GM19193 (cell line): ENCODE measurements at regions not wholly inside any gene's neighbourhood (a gene's known extent, or its start where the extent isn't known, plus 50 kb on each side); places are given as distances from the start of the nearest gene placed in this dataset.

Source experiments
- POLR2A ChIP-seq: IDR thresholded peaks from 4 replicates; pipeline ENCODE4 v1.6.1; 2011; ENCODE audit not compliant: insufficient read depth, insufficient read length; ENCODE audit errors: extremely low read depth

DNA sequence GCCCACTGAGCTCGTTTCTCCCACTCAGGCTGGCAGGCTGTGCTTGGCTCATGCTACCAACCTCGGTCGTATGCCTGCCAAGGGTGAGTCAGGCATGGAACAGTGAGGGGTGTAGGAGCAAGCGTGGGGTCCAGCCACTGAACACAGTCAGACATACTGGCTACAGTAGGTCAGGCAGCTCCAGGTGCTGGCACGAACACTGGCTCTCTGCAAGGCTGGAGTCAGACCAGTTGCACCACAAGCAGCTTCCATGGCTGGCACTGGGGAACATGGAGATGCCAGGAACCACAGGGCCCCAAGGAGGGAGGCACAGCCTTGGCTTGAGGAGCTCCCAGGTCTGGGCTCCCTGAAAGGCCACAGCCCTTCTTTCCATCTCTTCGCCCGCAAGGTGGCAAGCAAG lies 410.7 kb upstream of the KIRREL3 start:
- no peak for TF ChIP-seq POLR2A

DNA sequence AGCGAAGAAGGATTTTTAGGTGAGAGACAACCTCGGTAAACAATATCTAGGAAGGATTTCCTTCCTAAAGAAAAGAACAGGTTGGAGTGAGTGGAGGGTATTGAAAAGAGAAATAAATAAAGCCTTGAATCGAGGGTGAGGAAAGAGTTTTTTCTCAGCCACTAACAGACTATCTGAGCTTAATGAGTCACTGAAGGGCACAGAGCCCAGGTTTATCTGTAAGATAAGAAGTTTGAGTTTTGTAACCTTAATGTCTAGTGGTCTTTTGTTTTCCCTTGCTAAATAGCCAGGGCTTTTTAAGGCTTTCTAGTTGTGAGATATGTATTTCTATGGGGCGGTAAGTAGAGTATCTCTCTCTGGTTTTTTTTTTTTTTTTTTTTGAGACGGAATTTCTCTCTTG lies 394.5 kb upstream of the KIRREL3 start:
- no peak for TF ChIP-seq POLR2A

DNA sequence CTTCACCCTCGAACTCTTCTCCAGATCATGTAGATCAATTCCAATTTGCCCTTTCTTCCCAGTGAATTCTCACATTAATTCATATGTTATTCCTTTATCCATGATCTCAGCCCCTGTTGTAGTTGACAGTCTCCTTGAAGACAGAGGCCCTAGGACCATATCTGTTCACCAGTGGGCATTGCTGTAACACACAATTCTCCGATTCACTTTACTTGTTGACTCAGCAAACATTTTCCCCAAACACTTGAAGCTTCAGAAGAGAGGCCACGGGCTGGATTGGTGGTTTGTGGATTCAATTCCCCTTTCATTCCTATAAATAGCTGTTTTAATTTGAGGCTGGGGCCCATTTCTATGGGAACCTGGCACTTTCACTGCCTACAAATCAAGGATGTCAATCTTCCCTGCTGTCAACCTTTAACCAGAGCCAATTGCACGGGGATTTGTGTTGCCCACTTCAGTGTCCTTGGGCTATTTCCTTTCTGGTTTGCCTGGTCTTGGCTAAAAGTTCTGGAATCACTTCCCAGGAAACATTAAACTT lies 393.0 kb upstream of the KIRREL3 start:
- TF ChIP-seq POLR2A: no peak

DNA sequence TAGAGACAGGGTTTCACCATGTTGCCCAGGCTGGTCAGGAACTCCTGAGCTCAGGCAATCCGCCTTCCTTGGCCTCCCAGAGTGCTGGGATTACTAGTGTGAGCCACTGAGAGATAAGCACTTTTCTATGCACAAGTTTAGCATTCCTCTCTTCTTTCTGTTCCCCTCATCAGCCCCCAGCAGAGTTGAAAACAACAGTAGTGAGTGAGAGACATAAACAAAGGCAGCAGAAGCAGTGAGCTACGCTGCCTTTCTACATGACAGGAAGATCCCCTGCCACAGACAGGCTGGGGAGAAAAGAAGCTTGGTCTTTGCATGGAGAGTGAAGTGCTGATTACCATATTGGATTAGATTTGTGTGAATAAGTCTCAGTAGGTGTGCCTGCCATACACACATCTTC lies 392.0 kb upstream of the KIRREL3 start:
- TF ChIP-seq POLR2A: no peak

DNA sequence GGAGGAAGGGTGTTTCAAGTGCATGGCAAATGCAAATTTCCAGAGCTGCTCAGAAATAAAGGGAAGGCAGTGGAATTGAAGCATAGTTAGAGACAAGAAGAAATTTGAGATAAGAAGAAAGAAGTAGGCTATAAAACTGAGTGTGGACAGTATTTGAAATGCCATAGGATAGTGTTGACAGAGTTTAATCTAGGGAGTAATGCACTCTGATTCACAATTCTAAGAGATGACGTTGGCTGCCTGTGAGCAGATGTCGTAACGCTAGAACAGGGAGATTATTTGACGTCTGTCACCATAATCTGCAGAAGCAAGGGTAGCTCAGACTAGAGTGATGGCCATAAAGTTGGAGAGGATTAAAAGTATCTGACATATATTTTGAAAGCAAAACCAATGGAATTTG lies 389.9 kb upstream of the KIRREL3 start:
- TF ChIP-seq POLR2A: no peak

DNA sequence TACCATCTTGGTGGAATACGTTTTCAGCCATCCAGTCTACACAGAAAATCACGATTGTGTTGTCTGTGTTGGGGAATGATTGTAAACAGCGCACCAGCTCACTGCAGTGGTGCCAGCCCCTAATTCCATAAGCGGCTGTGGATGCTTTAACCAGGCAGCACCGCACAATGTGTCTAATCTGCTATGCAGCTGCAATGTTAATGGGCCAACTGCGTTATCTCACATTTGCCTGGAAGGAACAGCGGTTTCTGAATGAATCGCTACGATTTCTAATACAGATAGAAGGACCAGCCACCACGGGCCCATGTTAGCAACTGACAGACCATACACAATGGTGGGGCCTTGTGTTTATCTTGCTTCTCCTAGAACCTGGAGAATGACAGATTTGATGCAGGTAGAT lies 384.5 kb upstream of the KIRREL3 start:
- TF ChIP-seq POLR2A: no peak

DNA sequence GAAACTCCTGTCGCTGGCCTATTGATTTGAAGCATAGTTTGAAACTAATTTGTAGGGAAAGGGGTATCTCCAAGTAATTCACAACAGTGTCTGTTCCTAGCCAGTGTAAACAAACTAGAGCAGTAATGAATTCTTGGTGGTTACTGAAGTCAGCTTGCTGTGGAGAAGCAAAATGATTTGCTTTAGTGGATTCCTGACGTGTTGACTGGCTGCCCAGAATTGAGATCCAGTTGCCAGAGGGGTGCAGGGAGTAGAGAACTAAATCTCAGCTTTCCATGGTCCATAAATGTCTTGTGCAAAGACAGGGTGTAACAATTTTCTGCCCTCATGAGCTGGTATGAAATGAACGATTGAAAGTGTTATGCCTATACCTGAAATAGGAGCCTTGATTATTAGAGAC lies 382.5 kb upstream of the KIRREL3 start:
- no peak for TF ChIP-seq POLR2A

DNA sequence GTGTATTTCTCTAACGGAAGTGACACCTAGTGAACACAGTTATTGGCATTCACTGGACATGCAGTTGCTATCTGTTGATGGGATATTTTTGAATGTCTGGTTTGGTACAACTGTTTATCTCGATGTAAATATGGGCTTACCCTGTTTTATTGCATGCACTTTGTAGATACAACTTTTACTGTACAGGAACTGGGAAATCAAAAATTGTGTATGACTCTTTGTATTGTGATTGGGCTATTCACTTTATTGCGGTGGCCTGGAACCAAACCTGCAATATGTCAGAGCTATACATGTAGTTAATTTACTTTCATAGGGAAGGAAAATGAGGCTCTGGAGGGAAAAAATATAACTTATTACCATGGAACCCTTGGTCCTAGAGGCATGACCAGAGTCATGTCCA lies 380.7 kb upstream of the KIRREL3 start:
- TF ChIP-seq POLR2A: no peak

DNA sequence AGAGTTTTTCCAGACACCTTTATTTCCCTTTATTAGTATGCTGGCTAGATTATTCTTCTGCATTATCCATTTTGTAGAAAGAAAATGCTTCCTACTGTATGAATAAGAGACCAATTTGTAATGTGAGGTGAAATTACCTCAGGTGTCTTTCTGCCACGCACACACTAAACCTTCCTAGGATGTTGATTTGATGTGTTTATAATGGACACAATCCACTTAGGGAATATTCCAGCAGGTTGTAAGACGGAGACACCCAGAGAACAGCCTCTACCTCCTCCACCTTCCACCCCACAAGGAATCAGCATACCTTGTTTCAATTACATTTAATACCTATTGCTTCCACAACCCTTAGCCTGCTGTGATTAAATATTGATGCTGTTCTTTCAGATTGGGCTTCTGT lies 379.1 kb upstream of the KIRREL3 start:
- no peak for TF ChIP-seq POLR2A

DNA sequence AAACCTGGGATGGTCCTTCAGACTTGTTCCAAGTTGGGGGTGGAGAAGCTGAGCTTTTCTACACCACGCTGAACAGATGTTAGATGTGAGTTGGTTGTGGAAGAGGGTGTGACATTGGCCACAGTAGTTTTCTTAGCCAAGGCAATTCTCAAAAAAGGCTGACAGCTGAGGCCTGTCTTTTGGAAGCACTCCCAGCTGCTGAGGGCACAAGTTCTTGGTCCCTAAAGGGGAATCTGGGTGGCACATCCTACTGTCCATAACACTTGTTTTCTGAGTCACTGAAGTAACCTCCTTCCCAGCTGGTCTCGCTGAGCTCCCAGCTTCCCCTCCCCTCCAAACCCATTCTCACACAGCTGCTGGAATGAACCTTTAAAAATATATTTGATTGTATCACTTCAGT lies 375.7 kb upstream of the KIRREL3 start:
- no peak for TF ChIP-seq POLR2A

DNA sequence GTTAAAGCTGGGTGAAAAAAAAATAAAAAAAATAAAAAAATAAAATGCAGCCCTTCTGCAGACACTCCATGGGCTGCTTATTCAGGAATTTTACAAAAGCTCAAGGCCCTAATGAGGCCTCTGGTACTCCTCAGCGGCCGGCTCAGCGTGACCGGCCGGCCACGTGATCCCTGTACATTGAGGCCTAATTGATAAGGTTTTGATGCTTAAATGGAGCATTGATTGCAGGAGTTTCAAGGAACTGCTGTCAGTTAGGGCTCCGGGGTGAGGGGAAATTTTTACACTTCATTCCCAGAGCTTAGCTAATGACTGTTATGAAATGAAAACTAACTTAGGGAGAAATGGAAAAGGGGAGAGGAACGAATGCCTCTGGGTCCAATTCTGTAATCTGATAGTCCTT lies 368.8 kb upstream of the KIRREL3 start:
- no peak for TF ChIP-seq POLR2A

DNA sequence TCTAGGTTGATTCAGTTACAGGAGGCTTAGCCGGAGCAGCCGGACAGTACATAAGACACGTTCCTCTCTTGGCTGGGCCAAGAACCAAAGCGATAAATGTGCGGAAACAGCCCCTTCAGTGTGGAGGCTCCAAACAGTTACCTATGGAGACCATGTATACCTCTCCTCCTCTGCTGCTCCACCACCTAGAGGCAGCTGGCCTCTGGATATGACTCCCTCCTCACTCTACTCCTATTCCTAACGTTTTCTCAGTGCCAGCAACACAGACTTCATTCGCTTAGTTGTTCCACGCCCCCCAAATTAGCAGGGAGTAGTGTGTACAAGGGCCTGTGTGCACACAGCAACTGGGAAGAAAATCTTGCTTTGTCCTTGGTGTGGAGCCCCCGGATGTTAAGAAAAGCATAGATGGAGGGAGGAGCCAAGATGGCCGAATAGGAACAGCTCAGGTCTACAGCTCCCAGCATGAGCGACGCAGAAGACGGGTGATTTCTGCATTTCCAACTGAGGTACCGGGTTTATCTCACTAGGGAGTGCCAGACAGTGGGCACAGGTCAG lies 362.3 kb upstream of the KIRREL3 start:
- TF ChIP-seq POLR2A: no peak

DNA sequence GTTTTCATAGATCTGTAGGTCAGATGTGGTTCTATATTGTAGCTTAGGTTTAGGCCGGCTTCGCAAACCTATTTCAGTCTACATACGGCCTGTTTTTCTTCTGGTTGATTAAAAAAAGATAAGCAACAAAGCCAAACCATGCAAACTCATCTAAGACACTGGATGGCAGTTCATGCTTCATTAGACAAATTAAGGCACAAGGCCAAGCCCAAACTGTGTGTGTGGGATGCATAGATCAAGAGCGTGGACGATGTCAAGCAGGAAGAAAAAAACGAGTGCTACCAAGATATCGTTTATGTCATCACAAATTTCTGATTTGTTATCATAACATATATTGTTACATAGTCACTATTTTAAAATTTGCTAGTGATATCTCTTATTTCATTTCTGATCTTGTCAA lies 357.6 kb upstream of the KIRREL3 start:
- no peak for TF ChIP-seq POLR2A

DNA sequence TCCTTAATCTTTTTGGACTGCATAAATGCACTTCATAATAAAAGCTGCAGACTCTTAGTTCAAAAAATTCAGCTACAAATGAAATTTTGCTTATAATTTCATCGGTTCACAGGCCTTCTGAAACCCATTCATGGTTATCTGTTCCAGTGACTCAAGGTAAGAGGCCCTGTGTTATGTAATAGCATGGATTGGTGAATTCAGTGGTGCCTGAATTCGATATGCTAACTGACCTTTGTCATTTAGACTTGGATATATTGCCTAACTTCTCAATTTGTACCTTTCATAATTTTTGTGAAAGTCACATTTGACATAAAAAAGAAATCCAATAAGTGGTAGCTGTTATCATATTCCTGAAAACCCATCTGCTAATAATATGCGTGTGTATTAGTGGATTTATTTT lies 349.9 kb upstream of the KIRREL3 start:
- no peak for TF ChIP-seq POLR2A

DNA sequence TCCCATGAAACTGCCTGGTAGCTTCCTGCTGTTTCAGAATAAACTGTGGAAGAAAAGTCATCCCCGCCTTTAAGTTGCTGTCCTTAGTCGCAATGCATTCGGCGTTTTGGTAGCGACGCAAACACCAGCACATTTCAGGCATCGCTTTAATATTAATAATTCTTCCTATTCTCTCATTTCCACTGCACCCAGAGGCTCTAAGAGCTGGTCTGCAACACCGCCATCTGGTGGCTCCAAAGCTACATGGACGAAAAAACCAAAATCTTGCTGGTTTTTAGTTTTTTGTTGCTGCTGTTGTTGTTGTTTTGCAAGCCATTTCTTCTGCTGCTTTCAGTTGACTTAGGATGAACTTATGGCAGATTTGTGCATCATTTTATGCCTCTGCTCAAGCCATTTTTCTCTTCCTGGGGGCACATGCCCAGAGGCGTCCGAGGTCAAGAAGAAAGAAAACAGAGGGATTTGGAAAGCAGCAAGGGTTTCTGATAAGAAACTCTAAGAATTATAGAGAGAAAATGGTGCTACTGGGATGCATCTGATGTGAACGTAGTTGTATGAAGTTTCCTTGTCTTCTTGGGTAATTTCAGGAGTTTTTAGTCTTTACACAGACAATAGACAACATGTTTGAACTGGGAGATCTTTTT lies 345.4 kb upstream of the KIRREL3 start:
- TF ChIP-seq POLR2A: no peak

DNA sequence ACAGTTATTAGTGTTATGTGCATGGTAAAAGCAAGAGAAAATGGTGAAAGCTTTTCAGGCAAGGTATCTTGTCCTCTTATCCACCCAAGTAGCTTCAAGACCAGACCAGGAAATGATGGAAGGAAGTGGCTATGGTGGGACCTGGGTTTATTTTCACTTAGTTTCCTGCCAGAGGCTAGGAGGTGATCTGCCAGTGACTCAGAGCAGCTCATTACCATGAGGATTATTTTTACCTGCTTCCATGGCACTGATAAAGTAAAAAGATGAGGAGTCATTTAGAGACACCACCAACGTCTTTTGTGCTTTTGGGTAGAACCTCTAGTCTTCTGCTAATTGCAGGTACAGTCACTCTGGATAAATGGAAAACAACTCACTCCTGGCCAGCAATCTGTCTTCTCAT lies 339.9 kb upstream of the KIRREL3 start:
- TF ChIP-seq POLR2A: no peak

DNA sequence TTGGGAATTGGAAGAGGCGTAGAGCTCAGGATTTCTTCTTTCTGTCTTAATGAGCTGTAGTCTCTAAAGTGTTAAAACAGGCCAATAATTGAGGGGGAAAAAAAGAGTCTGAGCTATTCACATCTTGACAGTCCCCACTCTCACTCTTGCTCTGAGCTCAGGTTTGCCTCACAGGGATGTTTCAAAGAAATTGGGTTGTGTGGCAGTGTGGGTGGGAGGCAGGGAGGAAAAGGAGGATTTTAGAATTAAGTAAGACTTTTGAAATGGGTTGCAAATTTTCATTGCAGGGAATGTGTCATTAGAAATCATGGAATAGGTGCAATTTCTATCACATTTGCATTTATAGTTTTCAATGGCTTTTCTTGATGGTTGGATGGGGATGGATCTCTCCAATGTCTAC lies 338.8 kb upstream of the KIRREL3 start:
- TF ChIP-seq POLR2A: no peak

DNA sequence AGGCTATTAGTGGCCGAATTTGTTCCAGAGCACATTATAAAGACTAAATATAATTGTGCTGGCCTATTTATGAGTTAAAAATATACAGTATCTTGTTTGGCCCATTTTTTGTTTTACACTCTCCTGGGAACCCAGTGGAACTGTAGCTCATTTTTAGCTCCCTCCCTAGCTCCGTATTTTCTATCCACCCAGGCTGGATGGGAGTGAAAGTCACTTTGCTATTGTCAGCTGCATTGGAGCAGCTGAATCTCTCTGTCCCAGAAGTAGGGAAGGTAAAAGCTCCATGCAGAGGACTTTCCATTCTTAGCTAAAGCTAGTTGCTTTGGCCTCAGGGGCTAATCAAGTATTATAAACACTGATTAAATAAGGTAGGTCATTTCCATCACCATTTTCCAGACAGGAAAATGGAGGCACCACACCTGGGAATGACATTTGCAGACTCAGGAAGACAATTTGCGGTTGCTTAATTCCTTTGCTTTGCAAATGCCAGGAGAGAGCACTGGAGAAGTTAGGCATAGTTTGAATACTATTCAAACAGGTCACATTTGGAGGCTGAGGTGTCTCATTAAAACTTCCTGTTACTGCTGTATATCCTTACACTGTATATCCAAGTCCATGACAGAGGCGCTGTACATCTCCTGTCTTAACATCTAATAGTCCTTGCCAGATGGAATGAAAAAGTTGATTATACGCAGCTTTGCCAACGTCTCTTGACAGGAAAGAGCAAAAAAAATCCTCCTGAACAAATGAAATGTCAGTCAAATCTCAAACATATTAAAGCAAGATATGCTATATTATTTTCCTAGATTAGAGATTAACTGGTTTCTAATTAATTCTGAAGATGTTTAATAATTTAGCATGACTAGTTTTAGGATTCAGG lies 338.1 kb upstream of the KIRREL3 start:
- no peak for TF ChIP-seq POLR2A
